GM12865 (cell line): ENCODE measurements at regions not wholly inside any gene's neighbourhood (a gene's known extent, or its start where the extent isn't known, plus 50 kb on each side); places are given as distances from the start of the nearest gene placed in this dataset.

ENCODE experiments used
- DNase-seq: peaks from one replicate; pipeline ENCODE4 v3.0.0; 2010; ENCODE audit warnings: low read depth
- H3K4me3 ChIP-seq: 2 replicates; pipeline ENCODE4 v1.5.1; 2011; ENCODE audit warnings: mild to moderate bottlenecking, low read depth, low read length, control low read depth
- TF ChIP-seq, protein P1 (sequence below): IDR thresholded peaks from 2 replicates; pipeline ENCODE4 v1.5.1; 2011; ENCODE audit warnings: low read length, control low read depth, low read depth, inconsistent platforms; ENCODE audit not compliant: insufficient read depth; ENCODE audit errors: missing control alignments

DNA sequence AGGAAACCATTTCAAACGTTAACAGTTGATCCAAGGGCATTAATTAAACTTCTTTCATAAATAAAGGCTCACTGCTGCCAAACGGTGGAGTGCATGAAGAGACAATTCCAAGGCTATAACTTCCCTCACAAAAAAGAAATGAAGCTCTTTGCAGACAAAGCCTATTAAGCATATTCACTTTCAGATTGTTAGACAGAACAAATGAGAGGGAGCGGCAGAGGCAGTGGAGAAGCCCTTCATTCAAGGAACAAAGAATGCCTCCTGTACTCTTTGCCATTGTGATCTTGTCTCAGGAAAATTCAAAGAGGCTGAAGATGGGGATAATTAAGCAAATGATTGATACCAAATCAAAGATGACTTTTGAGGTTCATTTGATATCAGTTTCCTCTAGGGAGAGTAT is 370.5 kb upstream of the FAT1 start:
- no peak for DNase-seq
- TF ChIP-seq, protein P1, sequence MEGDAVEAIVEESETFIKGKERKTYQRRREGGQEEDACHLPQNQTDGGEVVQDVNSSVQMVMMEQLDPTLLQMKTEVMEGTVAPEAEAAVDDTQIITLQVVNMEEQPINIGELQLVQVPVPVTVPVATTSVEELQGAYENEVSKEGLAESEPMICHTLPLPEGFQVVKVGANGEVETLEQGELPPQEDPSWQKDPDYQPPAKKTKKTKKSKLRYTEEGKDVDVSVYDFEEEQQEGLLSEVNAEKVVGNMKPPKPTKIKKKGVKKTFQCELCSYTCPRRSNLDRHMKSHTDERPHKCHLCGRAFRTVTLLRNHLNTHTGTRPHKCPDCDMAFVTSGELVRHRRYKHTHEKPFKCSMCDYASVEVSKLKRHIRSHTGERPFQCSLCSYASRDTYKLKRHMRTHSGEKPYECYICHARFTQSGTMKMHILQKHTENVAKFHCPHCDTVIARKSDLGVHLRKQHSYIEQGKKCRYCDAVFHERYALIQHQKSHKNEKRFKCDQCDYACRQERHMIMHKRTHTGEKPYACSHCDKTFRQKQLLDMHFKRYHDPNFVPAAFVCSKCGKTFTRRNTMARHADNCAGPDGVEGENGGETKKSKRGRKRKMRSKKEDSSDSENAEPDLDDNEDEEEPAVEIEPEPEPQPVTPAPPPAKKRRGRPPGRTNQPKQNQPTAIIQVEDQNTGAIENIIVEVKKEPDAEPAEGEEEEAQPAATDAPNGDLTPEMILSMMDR, result no peak
- no peak overlapping the region for H3K4me3 ChIP-seq

DNA sequence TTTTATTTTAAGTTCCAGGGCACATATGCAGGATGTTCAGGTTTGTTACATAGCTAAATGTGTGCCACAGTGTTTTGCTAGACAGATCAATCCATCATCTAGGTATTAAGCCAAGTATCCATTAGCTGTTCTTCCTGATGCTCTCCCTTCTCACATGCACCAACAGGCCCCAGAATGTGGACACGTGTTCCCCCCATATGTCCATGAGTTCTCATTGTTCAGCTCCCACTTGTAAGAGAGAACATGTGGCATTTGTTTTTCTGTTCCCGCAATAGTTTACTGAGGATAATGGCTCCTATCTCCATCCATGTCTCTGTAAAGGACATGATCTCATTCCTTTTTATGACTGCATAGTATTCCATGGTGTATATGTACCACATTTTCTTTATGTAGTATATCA is 374.8 kb upstream of the FAT1 start:
- TF ChIP-seq, protein P1, result no peak
- no peak for DNase-seq
- H3K4me3 ChIP-seq, result no peak overlapping the region

DNA sequence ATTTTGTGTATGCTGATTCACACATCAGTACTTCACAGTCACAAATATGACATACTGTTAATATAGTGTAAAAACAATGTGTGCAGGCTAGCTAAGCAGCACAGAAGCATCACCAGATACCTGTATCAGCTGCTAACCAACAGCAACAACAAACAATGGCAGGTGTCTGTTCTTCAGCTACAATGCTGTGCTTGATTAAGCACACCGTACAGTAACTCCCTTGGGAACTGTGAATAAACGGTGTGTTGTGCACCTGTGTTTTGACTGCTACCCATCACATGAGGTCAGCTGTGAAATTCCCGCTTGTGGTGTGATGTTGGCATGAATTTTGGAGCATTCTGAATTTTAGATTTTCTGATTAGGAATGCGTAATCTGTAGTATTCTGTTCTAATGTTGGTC is 379.7 kb upstream of the FAT1 start:
- TF ChIP-seq, protein P1, result no peak
- no peak for DNase-seq
- H3K4me3 ChIP-seq, result no peak overlapping the region

DNA sequence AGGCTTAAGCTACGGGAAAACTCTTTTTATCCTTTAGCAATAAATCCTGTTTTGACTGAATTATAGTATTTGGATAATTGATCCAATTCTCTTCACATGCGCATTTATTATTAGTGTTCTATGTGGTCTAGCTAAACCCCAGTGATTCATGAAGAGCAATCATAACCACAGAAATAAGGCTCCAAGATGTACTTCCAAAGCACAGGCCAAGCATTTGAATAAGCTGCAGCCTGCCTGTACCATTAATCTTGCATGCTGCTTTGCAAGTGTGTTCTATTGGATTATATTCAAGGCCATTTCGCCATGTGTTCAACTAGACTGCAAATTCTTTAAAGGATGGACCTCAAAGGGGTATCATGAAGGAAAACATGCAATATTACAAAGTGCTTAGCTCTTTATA is 385.2 kb upstream of the FAT1 start:
- no peak overlapping the region for H3K4me3 ChIP-seq
- TF ChIP-seq, protein P1, result no peak
- no peak for DNase-seq

DNA sequence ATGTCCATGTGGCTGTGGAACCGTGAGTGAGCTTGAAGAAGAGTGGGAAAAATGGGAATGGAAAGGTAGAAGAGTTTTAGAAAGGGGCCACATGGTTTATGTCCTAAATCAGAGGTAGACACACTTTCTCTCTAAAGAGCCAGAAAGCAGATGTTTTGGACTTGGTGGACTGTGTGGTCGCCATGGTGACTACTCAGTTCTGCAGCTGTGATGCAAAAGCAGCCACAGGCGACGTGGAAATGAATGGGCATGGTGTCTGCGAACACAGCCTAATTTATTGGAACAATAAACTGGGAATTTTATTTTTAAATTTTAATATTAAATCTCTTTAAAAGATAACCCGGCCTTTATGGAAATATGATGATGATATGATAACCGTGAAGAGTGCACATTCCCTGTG is 386.0 kb upstream of the FAT1 start:
- no peak for DNase-seq
- no peak overlapping the region for H3K4me3 ChIP-seq
- TF ChIP-seq, protein P1, result no peak

DNA sequence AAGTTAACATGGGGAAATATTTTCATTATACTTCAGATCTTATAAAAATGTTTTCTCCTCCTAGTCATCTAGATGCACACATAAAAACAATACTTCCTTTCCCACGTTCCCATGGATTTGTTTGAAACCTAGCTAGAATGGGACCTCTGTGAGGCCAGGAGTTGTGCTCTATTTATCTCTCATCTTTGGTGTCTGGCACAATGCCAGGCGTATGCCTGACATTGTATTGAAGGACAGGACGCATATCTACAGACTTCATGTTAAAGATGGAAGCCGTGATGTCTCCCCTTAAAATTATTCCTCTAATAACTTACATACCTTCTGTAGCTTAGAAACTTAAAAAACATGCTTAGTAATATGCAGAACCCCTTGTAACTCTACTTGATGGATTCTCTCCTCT is 394.5 kb upstream of the FAT1 start:
- TF ChIP-seq, protein P1, result no peak
- no peak for DNase-seq
- H3K4me3 ChIP-seq, result no peak overlapping the region

DNA sequence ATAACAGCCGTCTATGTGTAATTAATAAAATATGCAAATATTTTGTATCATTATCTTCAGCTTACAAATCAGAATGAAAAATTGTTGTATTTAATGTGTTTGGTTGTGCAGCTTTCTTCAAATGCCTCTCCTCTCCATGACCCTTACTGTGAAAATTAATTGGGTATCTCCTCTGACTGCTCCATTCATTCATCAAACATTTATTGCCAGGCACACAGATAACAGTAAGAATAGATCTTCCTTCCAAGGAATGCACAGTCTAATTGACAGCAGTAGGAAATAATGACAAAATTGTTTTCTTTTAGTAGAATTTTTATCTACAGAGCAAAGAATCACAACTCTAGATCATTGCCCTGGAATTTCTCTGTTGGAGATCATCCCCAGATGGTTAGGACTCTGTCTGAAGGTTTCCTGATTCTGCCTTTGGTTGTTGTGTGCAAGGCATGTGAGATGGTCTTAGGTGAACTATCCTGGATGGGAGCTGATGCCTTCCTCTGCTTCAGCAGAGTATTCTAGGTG is 395.0 kb upstream of the FAT1 start:
- DNase-seq, result no peak
- no peak overlapping the region for H3K4me3 ChIP-seq
- TF ChIP-seq, protein P1, result no peak
